ENCODE measurements at regions not wholly inside any gene's neighbourhood (a gene's known extent, or its start where the extent isn't known, plus 50 kb on each side); places are given as distances from the start of the nearest gene placed in this dataset.

- TF ChIP-seq CTCF (conservative IDR thresholded peaks at IDR 0.05): no peak
- no peak for TF ChIP-seq EZH2 (IDR thresholded peaks at IDR 0.05; ENCODE audit: low read depth)
These were observed 1074.7 kb downstream of the PCDH18 start for GRCh38 chr4:136457577-136457976.

Measured in PC-9 (cell line).